ENCODE measurements at regions not wholly inside any gene's neighbourhood (a gene's known extent, or its start where the extent isn't known, plus 50 kb on each side); places are given as distances from the start of the nearest gene placed in this dataset.
"Not testable (repeated sequence)": the region's sequence is repeated elsewhere in the genome, so short reads cannot be mapped to it uniquely, and the experiment has no call there.

GRCh38 chr2:128613351-128613750 lies 294.7 kb upstream of the HS6ST1 start:
- no peaks in the 10 kb centered on the region for H3K9me3 ChIP-seq
- H3K36me3 ChIP-seq, result no peaks in the 10 kb centered on the region
- H3K4me1 ChIP-seq, result no peaks in the 10 kb centered on the region
- H3K27ac ChIP-seq, result no peak overlapping the region
- TF ChIP-seq CTCF (IDR thresholded peaks at IDR 0.05) (no peak), POLR2A (IDR thresholded peaks at IDR 0.05) (no peak)
- H3K4me3 ChIP-seq, result no peak overlapping the region
- peak in 1 of 3 donors; percentile 15 for DNase-seq
- H3K27me3 ChIP-seq, result no peaks in the 10 kb centered on the region

- Histone ChIP-seq H3K4me3 (no peak overlapping the region), H3K4me1 (no peaks in the 10 kb centered on the region), H3K9me3 (no peaks in the 10 kb centered on the region), H3K27me3 (no peaks in the 10 kb centered on the region), H3K36me3 (no peaks in the 10 kb centered on the region), H3K27ac (no peak overlapping the region)
- peak in 1 of 3 donors; percentile 18 for DNase-seq
- no peak for TF ChIP-seq CTCF (IDR thresholded peaks at IDR 0.05)
- no peak for TF ChIP-seq POLR2A (IDR thresholded peaks at IDR 0.05)
Observed at GRCh38 chr2:128613876-128614275, 295.2 kb upstream of the HS6ST1 start.

- not testable (repeated sequence) for H3K27ac ChIP-seq, H3K4me3 ChIP-seq, H3K27me3 ChIP-seq, H3K36me3 ChIP-seq, H3K4me1 ChIP-seq, H3K9me3 ChIP-seq, DNase-seq
Observed at GRCh38 chr2:128614907-128615306, 296.2 kb upstream of the HS6ST1 start.

- no peaks in the 10 kb centered on the region for H3K27me3 ChIP-seq
- DNase-seq, result peak in 1 of 3 donors; percentile 22
- no peaks in the 10 kb centered on the region for H3K4me1 ChIP-seq
Observed at GRCh38 chr2:128615571-128615970, 296.9 kb upstream of the HS6ST1 start.

GRCh38 chr2:128617029-128617590 lies 298.4 kb upstream of the HS6ST1 start:
- peak in 1 of 3 donors; percentile 24 for DNase-seq
- H3K36me3 ChIP-seq, result no peaks in the 10 kb centered on the region
- no peaks in the 10 kb centered on the region for H3K9me3 ChIP-seq
- H3K4me1 ChIP-seq, result no peaks in the 10 kb centered on the region
- no peaks in the 10 kb centered on the region for H3K27me3 ChIP-seq
- no peak overlapping the region for H3K4me3 ChIP-seq
- H3K27ac ChIP-seq, result no peak overlapping the region
- no peak for TF ChIP-seq POLR2A (IDR thresholded peaks at IDR 0.05)
- TF ChIP-seq CTCF (IDR thresholded peaks at IDR 0.05), result no peak

More at GRCh38 chr2:128615571-128615970, 296.9 kb upstream of the HS6ST1 start:
- TF ChIP-seq POLR2A (IDR thresholded peaks at IDR 0.05) (no peak), CTCF (IDR thresholded peaks at IDR 0.05) (no peak)
- Histone ChIP-seq H3K36me3 (no peaks in the 10 kb centered on the region), H3K4me3 (no peak overlapping the region), H3K27ac (no peak overlapping the region), H3K9me3 (no peaks in the 10 kb centered on the region)

GRCh38 chr2:128617661-128618060 lies 299.0 kb upstream of the HS6ST1 start:
- TF ChIP-seq POLR2A (IDR thresholded peaks at IDR 0.05) (no peak), CTCF (IDR thresholded peaks at IDR 0.05) (no peak)
- Histone ChIP-seq H3K4me3 (no peak overlapping the region), H3K36me3 (no peaks in the 10 kb centered on the region), H3K27me3 (no peaks in the 10 kb centered on the region), H3K27ac (no peak overlapping the region), H3K4me1 (no peaks in the 10 kb centered on the region), H3K9me3 (no peaks in the 10 kb centered on the region)
- DNase-seq, result peak in 1 of 3 donors; percentile 20

Measured in Peyer's patch (tissue), 4 donors.